CD14-positive monocyte (primary cell): ENCODE measurements at regions not wholly inside any gene's neighbourhood (a gene's known extent, or its start where the extent isn't known, plus 50 kb on each side); places are given as distances from the start of the nearest gene placed in this dataset.

Experiments used
- DNase-seq, 3 donors: peaks; one replicate each; pipeline ENCODE4 v3.0.0-alpha.2; 2011 to 2022
- H2AFZ ChIP-seq: 2 replicates; pipeline ENCODE4 v1.6.0; 2012; ENCODE audit warnings: mild to moderate bottlenecking, low read depth, low read length, inconsistent platforms; ENCODE audit not compliant: insufficient read depth, poor library complexity, severe bottlenecking
- H3K27ac ChIP-seq, 2 donors: 1 replicate in 1 of 2; 2 replicates in 1 of 2; pipeline ENCODE4 v1.5.1; 2012 to 2013; ENCODE audit warnings: low read length in 2 of 2, control low read depth in 1 of 2, inconsistent platforms in 1 of 2, low read depth in 1 of 2, mild to moderate bottlenecking in 1 of 2
- H3K27me3 ChIP-seq, 2 donors: one replicate each; pipeline versions ENCODE4 v1.6.0 to v1.6.1; 2011 to 2013; ENCODE audit warnings: low read length in 2 of 2; ENCODE audit not compliant: control insufficient read depth in 2 of 2, insufficient read depth in 2 of 2
- H3K36me3 ChIP-seq, 2 donors: replicated peaks in 1 of 2; 1 replicate in 1 of 2; 2 replicates in 1 of 2; pipeline versions ENCODE4 v1.5.1 to v1.6.1; 2012 to 2013; ENCODE audit warnings: low read length in 2 of 2, control low read depth in 1 of 2, inconsistent platforms in 1 of 2, mild to moderate bottlenecking in 1 of 2; ENCODE audit not compliant: insufficient read depth in 2 of 2, control insufficient read depth in 1 of 2
- H3K4me1 ChIP-seq, 2 donors: 1 replicate in 1 of 2; 2 replicates in 1 of 2; pipeline versions ENCODE4 v1.5.1 to v1.6.1; 2012 to 2013; ENCODE audit warnings: low read length in 2 of 2, control low read depth in 1 of 2, inconsistent platforms in 1 of 2, mild to moderate bottlenecking in 1 of 2, moderate library complexity in 1 of 2; ENCODE audit not compliant: insufficient read depth in 2 of 2, control insufficient read depth in 1 of 2
- H3K4me2 ChIP-seq: replicated peaks from 2 replicates; pipeline ENCODE3; 2012; ENCODE audit warnings: low read length, moderate library complexity, mild to moderate bottlenecking; ENCODE audit not compliant: poor library complexity, severe bottlenecking; ENCODE audit errors: extremely low read depth
- H3K4me3 ChIP-seq, 3 experiments: fragments of 200-600 bp in 1 of 3; sonication (generic) in 1 of 3; replicated peaks in 1 of 3; 1 replicate in 2 of 3; 2 replicates in 1 of 3; pipeline ENCODE4 v1.5.1; 2011 to 2013; ENCODE audit warnings: low read length in 3 of 3, mild to moderate bottlenecking in 3 of 3, control low read depth in 2 of 3, low read depth in 2 of 3, inconsistent platforms in 1 of 3, moderate library complexity in 1 of 3
- H3K79me2 ChIP-seq: 2 replicates; pipeline ENCODE4 v1.6.0; 2012; ENCODE audit warnings: mild to moderate bottlenecking, control low read depth, inconsistent platforms, low read length, moderate library complexity; ENCODE audit not compliant: insufficient read depth
- H3K9ac ChIP-seq: 2 replicates; pipeline ENCODE4 v1.6.0; 2017; ENCODE audit warnings: low read length, mild to moderate bottlenecking; ENCODE audit not compliant: insufficient read depth, poor library complexity, severe bottlenecking
- H3K9me3 ChIP-seq, 2 donors: replicated peaks in 1 of 2; 1 replicate in 1 of 2; 2 replicates in 1 of 2; pipeline versions ENCODE4 v1.5.1 to v1.6.1; 2012 to 2013; ENCODE audit warnings: low read length in 2 of 2, control low read depth in 1 of 2; ENCODE audit not compliant: control insufficient read depth in 1 of 2, insufficient read depth in 1 of 2
- H4K20me1 ChIP-seq: 2 replicates; pipeline ENCODE4 v1.6.0; 2012; ENCODE audit warnings: mild to moderate bottlenecking, low read length, control low read depth, moderate library complexity; ENCODE audit not compliant: insufficient read depth
- H3K27ac Mint-ChIP-seq, 7 donors: one replicate each; pipeline ENCODE4 v1.8.0; 2020; ENCODE audit warnings: mild to moderate bottlenecking in 7 of 7, mixed read lengths in 7 of 7, moderate library complexity in 6 of 7, inconsistent platforms in 2 of 7
- H3K27me3 Mint-ChIP-seq, 3 donors: one replicate each; pipeline ENCODE4 v1.8.0; 2021 to 2022; ENCODE audit warnings: low read depth in 3 of 3, mild to moderate bottlenecking in 3 of 3, mixed read lengths in 3 of 3, moderate library complexity in 3 of 3, inconsistent platforms in 1 of 3
- H3K36me3 Mint-ChIP-seq, 2 donors: one replicate each; pipeline ENCODE4 v1.8.0; 2020; ENCODE audit warnings: mixed read lengths in 2 of 2, inconsistent platforms in 1 of 2, mild to moderate bottlenecking in 1 of 2
- H3K4me1 Mint-ChIP-seq: one replicate; pipeline ENCODE4 v1.8.0; 2020; ENCODE audit warnings: mild to moderate bottlenecking, mixed read lengths
- H3K4me3 Mint-ChIP-seq, 2 donors: one replicate each; pipeline ENCODE4 v1.8.0; 2020; ENCODE audit warnings: mild to moderate bottlenecking in 2 of 2, mixed read lengths in 2 of 2, moderate library complexity in 1 of 2
- H3K9me3 Mint-ChIP-seq, 7 donors: one replicate each; pipeline ENCODE4 v1.8.0; 2020 to 2022; ENCODE audit warnings: mixed read lengths in 7 of 7, mild to moderate bottlenecking in 6 of 7, moderate library complexity in 6 of 7, inconsistent platforms in 2 of 7
- CTCF ChIP-seq: fragments of 200-600 bp; IDR thresholded peaks from one replicate; pipeline ENCODE4 v1.8.0; 2022; ENCODE audit warnings: antibody characterized with exemption, mild to moderate bottlenecking
- WGBS: methylation state at CpG from one replicate; pipeline ENCODE4 v1.1.5; 2013; ENCODE audit warnings: missing lambda C conversion rate; ENCODE audit not compliant: insufficient coverage; 5-methylcytosine and 5-hydroxymethylcytosine counted together
- intact Hi-C, 2 donors: fragments of 100-400 bp; cut with micrococcal nuclease; formaldehyde crosslinking; loops; one replicate each; pipeline versions ENCODE4 v1.15.0 to v1.15.1; 2023

GRCh38 chr5:126054577-126055347, 368.4 kb upstream of the GRAMD2B start:
- Mint-ChIP-seq H3K4me1 (no peaks in the 10 kb centered on the region), H3K27ac (no peak overlapping the region), H3K4me3 (no peak overlapping the region), H3K27me3 (peaks cover 0 to 2% (median 0%) of the 10 kb centered on the region in 3 donors), H3K9me3 (peaks cover 3 to 16% (median 13%) of the 10 kb centered on the region in 7 donors), H3K36me3 (no peaks in the 10 kb centered on the region)
- Histone ChIP-seq H3K27ac (no peak overlapping the region), H4K20me1 (no peaks in the 10 kb centered on the region), H3K9ac (no peak overlapping the region), H2AFZ (no peak overlapping the region), H3K4me1 (no peaks in the 10 kb centered on the region), H3K4me3 (no peak overlapping the region), H3K36me3 (no peaks in the 10 kb centered on the region), H3K79me2 (no peaks in the 10 kb centered on the region), H3K4me2 (no peak overlapping the region), H3K9me3 (peaks cover 4 to 17% of the 10 kb centered on the region in 2 donors), H3K27me3 (no peaks in the 10 kb centered on the region)
- intact Hi-C loops = no loop called here
- no CpG with 5 or more reads among the region's 10 CpGs for WGBS
- no peak for DNase-seq
- no peak for TF ChIP-seq CTCF

- Histone ChIP-seq H3K27me3 (no peaks in the 10 kb centered on the region), H4K20me1 (no peaks in the 10 kb centered on the region), H3K9ac (no peak overlapping the region), H3K4me3 (no peak overlapping the region), H2AFZ (no peak overlapping the region), H3K4me1 (no peaks in the 10 kb centered on the region), H3K27ac (no peak overlapping the region), H3K4me2 (no peak overlapping the region), H3K36me3 (no peaks in the 10 kb centered on the region), H3K79me2 (no peaks in the 10 kb centered on the region), H3K9me3 (peaks cover 4 to 17% of the 10 kb centered on the region in 2 donors)
- Mint-ChIP-seq H3K4me1 (no peaks in the 10 kb centered on the region), H3K4me3 (no peak overlapping the region), H3K27me3 (peaks cover 0 to 2% (median 0%) of the 10 kb centered on the region in 3 donors), H3K36me3 (no peaks in the 10 kb centered on the region), H3K9me3 (peaks cover 3 to 15% (median 12%) of the 10 kb centered on the region in 7 donors), H3K27ac (no peak overlapping the region)
- no peak for DNase-seq
- TF ChIP-seq CTCF = no peak
- no CpG with 5 or more reads among the region's 2 CpGs for WGBS
- intact Hi-C loops = no loop called here
These were observed 367.9 kb upstream of the GRAMD2B start for GRCh38 chr5:126055348-126055729.
